ENCODE measurements at regions not wholly inside any gene's neighbourhood (a gene's known extent, or its start where the extent isn't known, plus 50 kb on each side); places are given as distances from the start of the nearest gene placed in this dataset.
A peak's percentile ranks its signal among the peaks of the same experiment; 100 is the strongest.

DNA sequence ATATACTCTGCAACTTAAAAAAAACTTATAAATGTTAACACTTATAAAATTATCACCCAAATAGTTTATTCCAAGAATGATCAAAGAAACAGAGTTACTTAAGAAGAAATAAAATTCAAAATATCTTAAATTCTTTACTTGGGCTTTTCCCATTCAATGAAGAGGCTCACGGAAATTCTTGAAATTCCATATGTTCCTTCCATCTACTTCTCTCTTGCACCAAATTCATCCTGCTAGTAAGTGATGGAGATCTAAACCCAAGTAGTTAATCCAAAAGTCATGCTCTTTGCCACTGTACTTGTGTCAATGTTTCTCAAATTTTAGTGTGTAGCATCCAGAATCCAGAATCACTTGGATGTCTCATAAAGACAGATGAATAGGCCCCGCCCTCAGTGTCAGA is 465.9 kb downstream of the TXNL1 start:
- DNase-seq (ENCODE audit: low read depth): no peak
- no peak for TF ChIP-seq CTCF (IDR thresholded peaks at IDR 0.05; ENCODE audit: insufficient read depth, low read depth, low read length, missing control alignments)
- H3K4me3 ChIP-seq (ENCODE audit: low read length): no peak overlapping the region

GRCh38 chr18:56171848-56172247 is 466.5 kb downstream of the TXNL1 start:
- no peak for DNase-seq (ENCODE audit: low read depth)
- no peak overlapping the region for H3K4me3 ChIP-seq (ENCODE audit: low read length)
- TF ChIP-seq CTCF (IDR thresholded peaks at IDR 0.05; ENCODE audit: insufficient read depth, low read depth, low read length, missing control alignments): no peak

GRCh38 chr18:56168049-56168781 is 470.2 kb downstream of the TXNL1 start:
- no peak for TF ChIP-seq CTCF (IDR thresholded peaks at IDR 0.05; ENCODE audit: insufficient read depth, low read depth, low read length, missing control alignments)
- H3K4me3 ChIP-seq (ENCODE audit: low read length): no peak overlapping the region
- DNase-seq (ENCODE audit: low read depth): peak; percentile 79

DNA sequence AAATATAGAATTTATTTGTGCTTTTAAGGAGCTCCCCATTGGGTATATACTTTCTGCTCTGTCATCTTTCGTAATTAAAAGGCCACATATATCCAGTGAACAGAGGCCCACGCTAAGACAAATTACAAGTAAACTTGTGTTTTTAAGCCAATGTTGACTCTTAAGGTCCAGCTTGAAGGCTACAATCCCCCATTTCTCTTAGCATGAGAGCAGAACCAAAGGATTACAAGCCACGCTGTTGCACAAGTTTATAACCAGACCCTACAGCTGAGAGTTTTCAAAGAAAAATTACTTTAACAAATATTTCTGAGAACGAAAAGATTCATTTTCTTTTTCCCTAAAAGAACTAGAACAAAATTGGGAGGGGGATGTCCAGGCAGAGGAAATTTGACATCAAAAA is 471.0 kb downstream of the TXNL1 start:
- no peak for DNase-seq (ENCODE audit: low read depth)
- H3K4me3 ChIP-seq (ENCODE audit: low read length): no peak overlapping the region
- TF ChIP-seq CTCF (IDR thresholded peaks at IDR 0.05; ENCODE audit: insufficient read depth, low read depth, low read length, missing control alignments): no peak

- no peak for TF ChIP-seq CTCF (IDR thresholded peaks at IDR 0.05; ENCODE audit: insufficient read depth, low read depth, low read length, missing control alignments)
- no peak overlapping the region for H3K4me3 ChIP-seq (ENCODE audit: low read length)
- no peak for DNase-seq (ENCODE audit: low read depth)
These were observed 471.5 kb downstream of the TXNL1 start for GRCh38 chr18:56166914-56167313.

GRCh38 chr18:56165601-56166355 is 472.6 kb downstream of the TXNL1 start:
- no peak overlapping the region for H3K4me3 ChIP-seq (ENCODE audit: low read length)
- no peak for DNase-seq (ENCODE audit: low read depth)
- no peak for TF ChIP-seq CTCF (IDR thresholded peaks at IDR 0.05; ENCODE audit: insufficient read depth, low read depth, low read length, missing control alignments)
